ENCODE measurements at regions not wholly inside any gene's neighbourhood (a gene's known extent, or its start where the extent isn't known, plus 50 kb on each side); places are given as distances from the start of the nearest gene placed in this dataset.
"Not testable (repeated sequence)": the region's sequence is repeated elsewhere in the genome, so short reads cannot be mapped to it uniquely, and the experiment has no call there.

DNA sequence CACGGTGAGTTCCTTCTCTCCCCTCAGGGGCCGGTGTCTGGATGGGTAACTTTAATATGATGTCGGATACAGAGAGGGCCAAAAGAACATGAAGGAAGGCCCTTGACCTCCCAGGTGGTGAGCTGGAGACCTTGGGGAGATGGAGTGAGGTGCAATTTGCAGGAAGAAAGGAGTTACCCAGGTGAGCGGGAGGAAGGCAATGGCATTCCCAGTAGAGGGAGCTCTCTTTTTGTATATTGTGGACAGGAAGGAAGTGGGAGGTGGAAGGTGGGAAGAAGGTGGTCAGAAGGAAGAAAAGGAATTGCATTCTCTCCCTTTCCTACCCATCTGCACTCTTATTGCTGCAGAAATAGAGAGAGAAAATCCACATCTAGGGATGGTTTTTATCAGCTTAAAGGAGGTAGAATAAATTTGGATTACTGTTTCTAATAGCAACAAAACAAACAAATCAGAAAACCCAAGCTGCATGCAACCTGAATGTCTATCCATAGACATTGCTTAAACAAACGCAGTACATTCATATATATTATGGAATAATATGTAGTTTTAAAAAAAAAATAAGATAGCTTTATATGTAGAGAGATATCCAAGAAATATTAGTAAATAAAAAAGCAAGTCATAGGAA is 169.0 kb upstream of the TSC22D2 start:
- DNase-seq: no peak

GRCh38 chr3:150238048-150238802 is 169.9 kb upstream of the TSC22D2 start:
- no peak for DNase-seq

- DNase-seq: no peak
These were observed 170.6 kb upstream of the TSC22D2 start for GRCh38 chr3:150237490-150237889.

DNA sequence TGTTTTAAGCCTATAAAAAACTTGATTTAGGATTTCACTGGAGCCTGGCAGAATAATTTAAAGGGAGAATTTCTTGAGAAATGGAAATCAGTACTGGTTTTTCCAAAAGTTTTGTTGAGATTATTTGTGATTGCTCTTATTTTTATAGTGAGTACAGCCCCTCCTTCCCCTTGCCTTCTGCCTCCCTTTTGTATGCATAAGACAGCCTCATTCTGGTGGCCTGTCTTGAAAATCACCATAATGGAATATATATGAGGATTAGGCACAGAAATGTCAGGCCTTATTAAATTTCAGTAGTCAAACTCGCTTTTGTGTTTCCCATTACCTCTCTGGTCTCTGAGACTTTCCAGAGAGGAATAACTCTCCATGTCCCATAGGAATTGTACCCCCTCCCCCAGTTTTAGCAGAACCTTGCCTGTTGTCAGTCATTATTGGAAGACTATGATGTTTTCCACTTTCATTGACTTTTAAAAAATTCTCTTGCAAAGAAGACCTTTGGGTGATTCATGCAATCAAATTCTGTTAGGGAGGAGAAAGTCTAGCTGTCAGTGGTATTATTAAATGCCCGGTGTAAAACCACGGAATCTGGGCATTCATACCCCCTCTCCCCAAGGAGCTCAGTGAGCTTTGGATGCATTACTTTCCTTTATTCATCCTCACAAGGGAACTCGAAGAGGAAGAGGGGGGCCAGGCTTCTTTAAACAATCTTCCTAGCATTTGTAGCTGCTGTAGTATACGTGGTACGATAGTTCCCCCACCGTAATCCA is 171.6 kb upstream of the TSC22D2 start:
- no peak for DNase-seq

DNA sequence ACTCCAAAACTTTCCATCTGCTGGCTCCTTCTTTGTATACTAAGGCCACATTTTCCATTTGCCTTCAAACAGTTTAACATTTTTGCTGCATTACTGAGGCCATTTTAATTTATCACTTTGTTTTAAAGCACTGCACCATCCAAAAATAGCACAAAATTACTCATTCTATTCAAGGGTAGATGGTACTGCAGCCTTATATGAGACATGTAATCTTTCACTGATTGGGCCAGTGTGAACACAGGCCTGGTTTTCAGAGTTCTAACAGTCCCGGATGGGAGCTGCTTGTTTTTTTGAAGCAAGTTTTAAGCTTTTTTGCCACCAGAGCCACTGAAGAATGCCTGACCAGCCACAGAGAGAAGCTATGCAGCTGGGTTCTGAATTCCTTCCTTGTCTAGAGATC is 172.3 kb upstream of the TSC22D2 start:
- DNase-seq: peak; percentile 54

- DNase-seq: no peak
These were observed 175.1 kb upstream of the TSC22D2 start for GRCh38 chr3:150232992-150233451.

GRCh38 chr3:150230037-150230436 is 178.1 kb upstream of the TSC22D2 start:
- DNase-seq: no peak

DNA sequence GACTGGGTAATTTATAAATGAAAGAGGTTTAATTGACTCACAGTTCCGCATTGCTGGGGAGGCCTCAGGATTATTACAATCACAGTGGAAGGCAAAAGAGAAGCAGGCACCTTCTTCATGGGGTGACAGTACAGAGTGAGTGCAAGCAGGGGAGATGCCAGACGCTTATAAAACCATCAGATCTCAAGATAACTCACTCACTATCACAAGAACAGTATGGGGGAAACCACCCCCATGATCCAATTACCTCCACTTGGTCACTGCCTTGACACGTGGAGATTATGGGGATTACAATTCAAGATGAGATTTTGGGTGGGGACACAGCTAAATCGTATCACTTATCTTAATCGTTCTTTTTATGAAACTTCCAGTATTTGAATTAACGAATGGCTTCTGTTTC is 179.5 kb upstream of the TSC22D2 start:
- not testable (repeated sequence) for DNase-seq

DNA sequence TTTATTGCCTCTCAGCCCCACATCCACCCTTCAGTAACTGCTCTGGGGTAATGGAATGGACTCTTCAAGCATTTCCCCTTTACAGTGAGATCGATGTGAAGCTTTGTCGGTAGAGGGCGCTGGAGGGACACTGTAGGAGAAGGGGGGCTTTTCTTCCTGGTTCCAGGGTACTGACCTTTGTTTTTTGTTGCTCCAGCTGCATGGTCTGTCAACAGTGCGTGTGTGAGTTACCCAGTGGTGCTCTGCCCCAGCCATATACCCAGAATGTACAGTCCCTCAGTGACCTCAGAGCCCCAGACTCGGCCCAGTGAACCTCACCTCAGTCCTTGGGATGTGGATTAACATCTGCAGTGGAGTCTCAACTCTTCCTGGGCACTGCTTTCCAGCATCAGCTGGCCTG is 180.3 kb upstream of the TSC22D2 start:
- no peak for DNase-seq

DNA sequence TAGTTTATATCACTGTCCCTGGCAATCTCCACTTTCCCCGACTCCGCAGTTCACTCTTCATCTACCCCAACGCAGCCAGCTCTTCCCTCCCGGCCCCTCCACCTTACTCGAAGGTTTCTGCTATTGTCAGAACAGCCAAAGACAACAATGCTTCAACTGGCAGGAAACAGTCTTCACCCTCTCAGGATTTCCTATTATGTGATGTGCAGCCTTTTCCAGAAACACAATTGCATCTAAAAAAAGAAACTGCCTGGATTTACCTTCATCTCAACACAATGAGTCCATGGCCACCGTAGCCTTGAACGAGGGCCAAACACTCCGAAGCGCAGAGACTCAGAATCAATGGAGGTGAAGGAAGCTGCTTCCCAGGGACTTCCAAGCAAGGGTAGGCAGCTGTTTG is 182.1 kb upstream of the TSC22D2 start:
- DNase-seq: no peak

GRCh38 chr3:150223558-150223957 is 184.5 kb upstream of the TSC22D2 start:
- DNase-seq: no peak

DNA sequence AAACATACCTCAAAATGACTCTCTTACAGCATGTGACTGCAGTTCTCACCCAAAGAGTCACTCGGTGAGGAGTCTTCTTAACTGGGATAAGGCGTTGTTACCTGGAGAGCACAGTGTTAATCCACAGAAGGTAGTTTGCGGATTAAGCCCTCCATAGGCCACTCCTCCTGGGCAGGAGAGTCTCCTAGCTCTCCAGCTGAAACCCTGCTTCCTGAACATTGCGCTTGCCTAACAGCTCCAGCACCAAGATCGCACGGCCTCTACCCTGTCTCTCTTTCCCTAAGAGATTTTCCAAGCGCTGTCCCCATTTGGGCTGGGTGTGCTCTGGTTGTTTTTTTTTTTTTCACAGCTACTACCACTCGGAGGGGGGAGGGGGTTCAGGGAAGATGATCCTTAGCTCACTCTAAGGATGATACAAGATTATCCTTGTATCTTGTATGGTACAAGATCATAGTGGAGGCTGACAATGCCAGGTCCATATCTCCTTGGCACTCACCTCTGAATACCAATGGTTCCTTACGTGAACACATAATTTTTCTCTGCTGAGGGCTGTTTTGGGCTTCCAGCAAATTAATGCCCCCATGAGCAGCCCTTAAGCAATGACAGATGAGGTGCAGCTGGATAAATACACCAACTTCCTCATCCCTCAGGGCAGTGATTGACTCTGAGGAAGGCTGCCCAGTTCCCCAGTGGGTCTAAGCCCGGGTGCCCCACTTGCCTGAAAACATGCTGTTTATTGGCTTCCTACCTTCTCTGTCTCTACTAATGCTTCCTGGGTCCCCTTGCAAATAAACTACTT is 185.2 kb upstream of the TSC22D2 start:
- DNase-seq: no peak

DNA sequence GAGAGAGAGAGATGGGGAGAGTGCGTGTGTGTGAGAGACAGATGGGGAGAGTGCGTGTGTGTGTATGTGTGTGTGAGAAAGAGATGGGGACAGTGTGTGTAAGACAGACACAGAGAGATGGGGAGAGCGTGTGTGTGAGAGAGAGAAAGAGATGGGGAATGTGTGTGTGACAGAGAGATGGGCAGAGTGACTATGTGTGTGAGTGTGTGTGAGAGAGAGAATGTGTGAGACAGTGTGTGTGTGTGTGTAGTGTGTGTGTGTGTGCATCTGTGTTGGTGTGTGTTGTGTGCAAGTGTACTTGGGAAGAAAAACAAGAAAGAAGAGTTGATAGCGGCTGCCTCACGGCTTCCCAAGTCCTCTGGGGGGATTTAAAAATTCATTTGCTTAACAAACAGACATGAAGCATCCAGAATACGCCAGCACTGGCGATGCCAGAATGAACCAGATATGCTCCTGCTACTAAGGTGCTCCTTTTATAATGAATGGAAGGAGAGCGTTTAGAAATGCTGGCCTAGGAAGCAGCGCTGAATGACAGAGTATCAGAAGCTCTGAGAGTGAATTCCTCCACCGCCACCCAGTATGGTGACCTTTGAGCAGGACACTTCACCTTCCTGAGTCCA is 186.1 kb upstream of the TSC22D2 start:
- no peak for DNase-seq

GRCh38 chr3:150220799-150221198 is 187.3 kb upstream of the TSC22D2 start:
- no peak for DNase-seq

DNA sequence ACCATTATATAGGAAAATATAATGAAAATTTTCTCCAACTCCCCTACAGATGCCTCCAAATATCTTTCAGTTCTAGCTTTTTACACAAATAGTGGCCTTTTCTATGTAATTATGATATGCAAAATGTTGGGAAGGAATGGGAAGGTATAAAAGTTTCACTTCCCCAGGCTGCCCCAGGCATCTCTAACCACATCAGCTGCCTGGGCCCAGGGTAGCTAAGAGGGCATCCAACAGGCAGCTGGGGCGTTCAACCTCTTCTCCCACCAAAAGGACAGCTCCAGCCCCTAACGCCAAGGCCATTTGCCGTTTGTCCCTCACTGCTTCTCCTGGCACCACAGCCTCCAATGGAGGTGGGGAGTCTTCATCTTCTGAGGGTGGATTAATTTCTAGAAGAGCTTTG is 188.1 kb upstream of the TSC22D2 start:
- DNase-seq: no peak

DNA sequence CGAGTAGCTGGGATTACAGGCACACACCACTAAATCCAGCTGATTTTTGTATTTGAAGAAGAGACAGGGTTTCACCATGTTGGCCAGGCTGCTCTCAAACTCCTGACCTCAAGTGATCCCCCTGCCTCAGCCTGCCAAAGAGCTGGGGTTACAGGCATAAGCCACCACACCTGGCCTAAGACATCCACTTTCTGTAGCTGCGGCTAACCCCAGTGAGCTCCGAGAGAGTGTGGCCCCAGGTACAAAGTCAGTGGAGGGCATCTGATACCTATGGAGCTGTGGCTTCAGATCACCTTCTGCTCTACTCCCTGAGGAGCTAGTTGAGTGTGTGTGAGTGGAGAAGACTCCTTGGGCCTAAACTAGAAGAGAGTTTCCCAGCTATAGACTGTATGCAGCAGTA is 189.3 kb upstream of the TSC22D2 start:
- no peak for DNase-seq

DNA sequence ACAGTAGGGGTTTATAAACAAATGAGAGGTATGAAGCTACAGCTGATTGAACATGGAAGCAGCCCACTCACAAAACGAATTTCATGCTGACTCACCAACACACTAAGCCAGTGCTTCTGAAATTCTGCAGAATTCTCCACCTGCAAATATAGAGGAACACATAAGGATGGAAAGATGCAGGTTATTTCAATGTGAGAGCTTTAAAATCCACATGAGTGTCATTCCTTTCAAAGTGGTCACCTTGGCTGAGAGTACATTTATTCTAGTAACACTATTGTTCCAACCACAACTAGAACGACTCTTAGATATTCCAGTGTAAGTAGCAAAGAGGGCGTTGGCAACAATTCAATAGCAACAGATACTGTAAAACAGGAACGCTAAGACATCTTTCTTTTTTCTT is 189.9 kb upstream of the TSC22D2 start:
- DNase-seq: no peak

GRCh38 chr3:150217691-150218090 is 190.4 kb upstream of the TSC22D2 start:
- DNase-seq: no peak

GRCh38 chr3:150216866-150217600 is 191.1 kb upstream of the TSC22D2 start:
- DNase-seq: no peak

GRCh38 chr3:150216041-150216811 is 191.9 kb upstream of the TSC22D2 start:
- DNase-seq: peak; percentile 26

DNA sequence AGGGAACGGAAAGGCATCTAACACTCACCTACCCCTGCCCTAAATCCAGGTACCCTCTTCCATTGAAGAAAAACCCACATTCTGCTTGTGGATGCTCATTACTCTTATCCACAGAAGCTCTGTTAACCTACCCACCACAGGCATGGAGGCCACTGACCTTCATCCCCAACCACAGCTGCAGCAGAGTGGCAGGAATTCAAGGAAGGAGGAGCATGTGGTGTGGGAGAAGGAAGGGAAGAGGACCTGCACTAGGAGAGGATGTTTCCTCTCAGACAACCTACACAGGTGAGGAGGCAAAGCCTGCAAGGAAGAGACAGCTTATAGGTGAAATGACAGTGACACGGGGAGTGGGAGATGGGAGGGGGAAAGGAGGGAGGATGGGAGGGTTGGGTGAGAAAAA is 192.5 kb upstream of the TSC22D2 start:
- no peak for DNase-seq
